ENCODE measurements at regions not wholly inside any gene's neighbourhood (a gene's known extent, or its start where the extent isn't known, plus 50 kb on each side); places are given as distances from the start of the nearest gene placed in this dataset.

- TF ChIP-seq CTCF (IDR thresholded peaks at IDR 0.05; ENCODE audit: insufficient read depth, low read length) (no peak), POLR2AphosphoS5 (IDR thresholded peaks at IDR 0.05; ENCODE audit: low read depth) (no peak), SPI1 (IDR thresholded peaks at IDR 0.05; ENCODE audit: borderline replicate concordance, low read depth) (no peak), REST (IDR thresholded peaks at IDR 0.05; ENCODE audit: insufficient replicate concordance, low read depth) (no peak), GABPA (IDR thresholded peaks at IDR 0.05; ENCODE audit: low read depth) (no peak)
Measured at GRCh38 chr19:56933014-56933705, 92.6 kb upstream of the PEG3 start.
